NT2/D1 (cell line): ENCODE measurements at regions not wholly inside any gene's neighbourhood (a gene's known extent, or its start where the extent isn't known, plus 50 kb on each side); places are given as distances from the start of the nearest gene placed in this dataset.

Source experiments
- DNase-seq: peaks from one replicate; pipeline ENCODE4 v3.0.0-alpha.2; 2011; ENCODE audit warnings: low read depth, low spot score
- H3K27me3 ChIP-seq: 2 replicates; pipeline ENCODE4 v1.6.0; 2011; ENCODE audit warnings: mild to moderate bottlenecking; ENCODE audit not compliant: insufficient read length, insufficient read depth
- H3K36me3 ChIP-seq: 2 replicates; pipeline ENCODE4 v1.6.1; 2011; ENCODE audit warnings: mild to moderate bottlenecking, low read length, mixed read lengths; ENCODE audit not compliant: insufficient read depth, insufficient read length
- H3K4me1 ChIP-seq: 2 replicates; pipeline ENCODE4 v1.5.1; 2011; ENCODE audit not compliant: insufficient read depth, insufficient read length
- H3K4me3 ChIP-seq: 2 replicates; pipeline ENCODE4 v1.5.1; 2011; ENCODE audit warnings: low read depth; ENCODE audit not compliant: insufficient read length
- H3K9ac ChIP-seq: 2 replicates; pipeline ENCODE4 v1.6.0; 2011; ENCODE audit warnings: low read depth; ENCODE audit not compliant: insufficient read length
- H3K9me3 ChIP-seq: 2 replicates; pipeline ENCODE4 v1.5.1; 2011; ENCODE audit warnings: mild to moderate bottlenecking, low read length; ENCODE audit not compliant: insufficient read depth
- SUZ12 ChIP-seq: IDR thresholded peaks from 2 replicates; pipeline ENCODE4 v1.6.1; 2011; ENCODE audit not compliant: insufficient read length, insufficient read depth; ENCODE audit errors: extremely low read depth
- YY1 ChIP-seq: IDR thresholded peaks from 2 replicates; pipeline ENCODE4 v1.6.1; 2011; ENCODE audit not compliant: insufficient read length, insufficient read depth
- ZNF274 ChIP-seq: IDR thresholded peaks from 2 replicates; pipeline ENCODE4 v1.6.1; 2011; ENCODE audit warnings: mild to moderate bottlenecking, low read depth, low read length

DNA sequence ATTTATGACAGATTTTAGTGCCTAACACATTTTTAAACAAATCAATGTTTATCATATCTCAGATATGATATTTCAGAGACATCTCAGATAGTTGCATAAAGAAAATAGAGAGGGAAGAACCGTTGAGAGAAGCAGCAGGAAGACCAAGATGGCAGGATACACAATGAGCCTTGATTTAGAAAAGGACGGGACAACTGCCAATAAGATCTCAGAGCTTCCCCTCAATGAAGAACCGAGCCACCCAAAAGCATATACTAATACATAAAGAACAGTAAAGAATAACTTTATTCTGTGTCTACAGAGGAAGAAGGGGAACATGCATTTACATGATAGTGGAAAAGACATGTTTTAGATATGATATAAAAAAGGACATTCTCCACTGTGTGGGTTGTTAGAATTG lies 375.9 kb upstream of the SOX5 start:
- no peak overlapping the region for H3K9ac ChIP-seq
- H3K4me1 ChIP-seq = no peaks in the 10 kb centered on the region
- TF ChIP-seq YY1 = no peak
- TF ChIP-seq SUZ12 = no peak
- no peak for TF ChIP-seq ZNF274
- H3K36me3 ChIP-seq = no peaks in the 10 kb centered on the region
- no peaks in the 10 kb centered on the region for H3K9me3 ChIP-seq
- DNase-seq = no peak
- no peak overlapping the region for H3K4me3 ChIP-seq
- H3K27me3 ChIP-seq = no peaks in the 10 kb centered on the region

DNA sequence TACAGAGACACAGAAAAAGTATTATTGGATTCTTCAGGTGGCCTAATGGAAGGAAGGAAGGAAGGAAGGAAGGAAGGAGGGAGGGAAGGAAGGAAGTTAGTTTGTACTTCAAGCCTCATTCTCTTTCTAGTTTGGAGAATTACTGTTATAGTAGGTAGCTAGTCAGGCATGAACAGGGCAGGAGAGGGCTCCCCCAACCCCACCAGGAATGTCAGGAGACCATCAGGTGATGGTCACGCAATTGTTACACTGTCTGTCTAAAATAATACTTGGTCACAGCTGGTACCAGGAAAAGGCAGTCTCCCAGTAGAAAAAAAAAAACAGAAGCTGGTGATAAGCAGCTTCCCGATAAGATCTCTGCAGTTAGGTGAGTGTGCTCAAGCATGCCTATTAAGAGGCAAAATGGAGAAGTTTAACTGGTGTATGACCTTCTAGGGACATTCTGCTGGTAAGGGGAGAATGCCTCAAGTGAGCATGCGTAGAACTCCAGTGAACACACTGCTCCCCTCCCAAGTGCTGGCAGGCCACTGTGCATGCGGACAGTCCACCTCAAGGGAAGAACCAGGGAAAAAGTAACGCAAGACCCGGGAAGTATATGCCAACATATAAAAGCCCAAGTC lies 358.4 kb upstream of the SOX5 start:
- H3K4me1 ChIP-seq = no peaks in the 10 kb centered on the region
- H3K9ac ChIP-seq = no peak overlapping the region
- H3K27me3 ChIP-seq = no peaks in the 10 kb centered on the region
- H3K36me3 ChIP-seq = no peaks in the 10 kb centered on the region
- DNase-seq = no peak
- TF ChIP-seq ZNF274 (no peak), YY1 (no peak), SUZ12 (no peak)
- no peaks in the 10 kb centered on the region for H3K9me3 ChIP-seq
- H3K4me3 ChIP-seq = no peak overlapping the region

DNA sequence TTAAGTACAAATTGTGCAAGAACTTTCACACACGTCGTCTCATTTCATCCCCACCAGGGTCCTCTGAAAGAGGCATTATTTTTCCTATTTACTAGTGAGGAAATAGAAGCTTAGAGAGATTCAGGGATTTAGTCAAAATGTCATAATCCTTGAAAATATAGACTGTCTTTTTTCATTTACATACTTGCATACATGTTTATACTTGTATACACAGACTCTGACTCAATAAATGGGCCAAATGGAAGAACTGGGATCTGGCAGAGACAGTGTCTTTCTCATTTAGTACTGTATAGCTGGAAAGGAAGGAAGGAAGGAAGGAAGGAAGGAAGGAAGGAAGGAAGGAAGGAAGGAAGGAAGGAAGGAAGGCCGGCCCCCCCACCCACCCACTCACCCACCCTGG lies 357.7 kb upstream of the SOX5 start:
- Histone ChIP-seq H3K9ac (no peak overlapping the region), H3K36me3 (no peaks in the 10 kb centered on the region), H3K4me1 (no peaks in the 10 kb centered on the region), H3K4me3 (no peak overlapping the region), H3K9me3 (no peaks in the 10 kb centered on the region), H3K27me3 (no peaks in the 10 kb centered on the region)
- DNase-seq = no peak
- TF ChIP-seq SUZ12 (no peak), ZNF274 (no peak), YY1 (no peak)

- Histone ChIP-seq H3K4me1 (no peaks in the 10 kb centered on the region), H3K9ac (no peak overlapping the region), H3K9me3 (no peaks in the 10 kb centered on the region), H3K4me3 (no peak overlapping the region), H3K36me3 (no peaks in the 10 kb centered on the region), H3K27me3 (no peaks in the 10 kb centered on the region)
- DNase-seq = no peak
- TF ChIP-seq ZNF274 = no peak
- no peak for TF ChIP-seq SUZ12
- no peak for TF ChIP-seq YY1
These were observed 356.5 kb upstream of the SOX5 start for GRCh38 chr12:24306001-24306400.

DNA sequence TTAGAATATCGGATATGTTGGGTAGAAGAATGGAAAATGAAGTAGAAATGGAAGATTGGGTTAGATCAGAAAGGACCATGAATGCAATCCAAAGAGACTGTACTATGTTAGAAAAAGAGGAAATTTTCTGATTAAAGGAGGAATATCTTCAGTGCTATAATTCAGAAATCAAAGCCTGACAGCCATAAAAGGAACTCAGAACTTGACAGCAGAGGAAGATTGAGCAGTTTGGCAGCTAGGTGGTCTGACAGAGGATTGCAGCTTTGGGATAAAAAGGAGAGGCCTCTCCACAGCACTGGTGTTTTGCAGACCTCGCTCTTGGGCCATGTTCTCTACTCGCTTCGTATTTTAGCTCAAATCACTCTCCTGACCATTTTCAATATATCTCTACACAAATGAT lies 354.8 kb upstream of the SOX5 start:
- Histone ChIP-seq H3K36me3 (no peaks in the 10 kb centered on the region), H3K9ac (no peak overlapping the region), H3K4me3 (no peak overlapping the region), H3K4me1 (no peaks in the 10 kb centered on the region), H3K27me3 (no peaks in the 10 kb centered on the region), H3K9me3 (no peaks in the 10 kb centered on the region)
- no peak for DNase-seq
- TF ChIP-seq ZNF274 = no peak
- no peak for TF ChIP-seq SUZ12
- TF ChIP-seq YY1 = no peak

- no peaks in the 10 kb centered on the region for H3K4me1 ChIP-seq
- H3K27me3 ChIP-seq = no peaks in the 10 kb centered on the region
- no peak overlapping the region for H3K9ac ChIP-seq
- no peaks in the 10 kb centered on the region for H3K36me3 ChIP-seq
- no peak for DNase-seq
- TF ChIP-seq SUZ12 (no peak), YY1 (no peak), ZNF274 (no peak)
- no peak overlapping the region for H3K4me3 ChIP-seq
- H3K9me3 ChIP-seq = no peaks in the 10 kb centered on the region
These were observed 353.2 kb upstream of the SOX5 start for GRCh38 chr12:24302708-24303107.

DNA sequence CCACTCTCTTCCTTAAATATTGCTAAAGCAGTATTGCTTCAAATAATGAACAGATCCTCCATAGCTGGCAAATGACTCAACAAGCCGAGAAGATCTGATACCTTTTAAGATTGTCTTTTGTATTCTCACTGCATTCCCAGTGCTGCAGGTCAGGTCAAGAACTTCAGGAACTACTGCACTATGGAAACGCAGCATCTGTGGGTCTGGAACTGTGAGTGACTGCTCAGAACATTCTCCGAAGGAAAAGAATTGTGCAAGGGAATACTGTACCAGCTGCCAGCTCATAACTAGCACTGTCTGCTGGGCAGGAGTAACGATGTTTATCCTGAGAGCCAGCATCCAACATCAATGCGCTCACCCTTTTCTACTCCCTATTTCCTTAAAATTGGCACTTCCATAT lies 348.0 kb upstream of the SOX5 start:
- H3K36me3 ChIP-seq = no peaks in the 10 kb centered on the region
- no peaks in the 10 kb centered on the region for H3K27me3 ChIP-seq
- no peak overlapping the region for H3K9ac ChIP-seq
- H3K4me1 ChIP-seq = no peaks in the 10 kb centered on the region
- H3K9me3 ChIP-seq = no peaks in the 10 kb centered on the region
- H3K4me3 ChIP-seq = no peak overlapping the region
- TF ChIP-seq SUZ12 = no peak
- no peak for DNase-seq
